MM.1S (cell line): ENCODE measurements at regions not wholly inside any gene's neighbourhood (a gene's known extent, or its start where the extent isn't known, plus 50 kb on each side); places are given as distances from the start of the nearest gene placed in this dataset.

Experiments
- CTCF ChIP-seq: fragments of 300-600 bp; sonication (generic); IDR thresholded peaks from 2 replicates; pipeline ENCODE4 v1.5.1; 2016; ENCODE audit warnings: antibody characterized with exemption, low read length, mixed read lengths
- EZH2phosphoT487 ChIP-seq: fragments of 300-600 bp; sonication (generic); IDR thresholded peaks from 2 replicates; pipeline ENCODE4 v1.6.1; 2018; ENCODE audit warnings: antibody characterized with exemption, low read length

- TF ChIP-seq CTCF (peak; percentile 81), EZH2phosphoT487 (no peak)
Measured at GRCh38 chr5:110054240-110054639, 364.5 kb downstream of the MAN2A1 start.
